Activated naive CD4-positive, alpha-beta T cell treated with Interleukin-2 at 50 U/mL for 16 hours (primary cell): ENCODE measurements at regions not wholly inside any gene's neighbourhood (a gene's known extent, or its start where the extent isn't known, plus 50 kb on each side); places are given as distances from the start of the nearest gene placed in this dataset.
"Not testable (repeated sequence)": the region's sequence is repeated elsewhere in the genome, so short reads cannot be mapped to it uniquely, and the experiment has no call there.

Experiments used
- DNase-seq: peaks from one replicate; pipeline ENCODE4 v3.0.0-alpha.2; 2020

- no peak for DNase-seq
Measured at GRCh38 chr10:89954061-89954460, 252.7 kb downstream of the KIF20B start.

GRCh38 chr10:89954787-89955566, 253.6 kb downstream of the KIF20B start:
- no peak for DNase-seq

GRCh38 chr10:89959433-89960110, 258.2 kb downstream of the KIF20B start:
- no peak for DNase-seq

- no peak for DNase-seq
Measured at GRCh38 chr10:89963451-89964102, 262.2 kb downstream of the KIF20B start.

- no peak for DNase-seq
Measured at GRCh38 chr10:89966211-89966610, 264.8 kb downstream of the KIF20B start.

GRCh38 chr10:89973326-89973725, 271.9 kb downstream of the KIF20B start:
- no peak for DNase-seq

GRCh38 chr10:89975071-89975470, 273.7 kb downstream of the KIF20B start:
- DNase-seq = no peak

GRCh38 chr10:89975771-89976170, 274.4 kb downstream of the KIF20B start:
- DNase-seq = no peak

- no peak for DNase-seq
Measured at GRCh38 chr10:89978081-89978480, 276.7 kb downstream of the KIF20B start.

GRCh38 chr10:89979726-89980125, 278.3 kb downstream of the KIF20B start:
- DNase-seq = no peak

- DNase-seq = no peak
Measured at GRCh38 chr10:89980166-89980565, 278.8 kb downstream of the KIF20B start.

GRCh38 chr10:89981891-89982290, 280.5 kb downstream of the KIF20B start:
- DNase-seq = no peak

GRCh38 chr10:89985446-89985845, 284.1 kb downstream of the KIF20B start:
- DNase-seq = no peak

- not testable (repeated sequence) for DNase-seq
Measured at GRCh38 chr10:89988361-89988760, 287.0 kb downstream of the KIF20B start.

GRCh38 chr10:89992575-89992974, 291.2 kb downstream of the KIF20B start:
- DNase-seq = no peak

GRCh38 chr10:90007226-90007625, 305.8 kb downstream of the KIF20B start:
- no peak for DNase-seq

GRCh38 chr10:90011281-90011680, 309.9 kb downstream of the KIF20B start:
- not testable (repeated sequence) for DNase-seq

GRCh38 chr10:90018819-90019218, 317.4 kb downstream of the KIF20B start:
- no peak for DNase-seq

GRCh38 chr10:90020506-90020905, 319.1 kb downstream of the KIF20B start:
- DNase-seq = no peak

GRCh38 chr10:90023950-90024349, 322.6 kb downstream of the KIF20B start:
- no peak for DNase-seq

- DNase-seq = no peak
Measured at GRCh38 chr10:90028312-90028711, 326.9 kb downstream of the KIF20B start.

GRCh38 chr10:90031776-90032175, 330.4 kb downstream of the KIF20B start:
- no peak for DNase-seq

GRCh38 chr10:90032519-90032918, 331.1 kb downstream of the KIF20B start:
- no peak for DNase-seq

- DNase-seq = not testable (repeated sequence)
Measured at GRCh38 chr10:90034862-90035261, 333.5 kb downstream of the KIF20B start.
